H1 (cell line): ENCODE measurements at regions not wholly inside any gene's neighbourhood (a gene's known extent, or its start where the extent isn't known, plus 50 kb on each side); places are given as distances from the start of the nearest gene placed in this dataset.

ENCODE experiments used
- BRCA1 ChIP-seq: IDR thresholded peaks from 2 replicates; pipeline ENCODE4 v1.6.1; 2012; ENCODE audit warnings: low read depth, low read length, improper control_type of control experiment
- CTBP2 ChIP-seq: IDR thresholded peaks from 2 replicates; pipeline ENCODE4 v1.7.0; 2011; ENCODE audit warnings: borderline replicate concordance, mild to moderate bottlenecking, moderate library complexity, mixed read lengths, low read length; ENCODE audit not compliant: insufficient read depth, insufficient read length
- JUND ChIP-seq: IDR thresholded peaks from 2 replicates; pipeline ENCODE4 v1.6.1; 2011; ENCODE audit warnings: mild to moderate bottlenecking, improper control_type of control experiment, low read length
- SIN3A ChIP-seq, 2 experiments: IDR thresholded peaks in 1 of 2; conservative IDR thresholded peaks in 1 of 2; 2 replicates each; pipeline ENCODE4 v1.6.1; 2011 to 2012; ENCODE audit warnings: low read length in 2 of 2, improper control_type of control experiment in 1 of 2, low read depth in 1 of 2, mild to moderate bottlenecking in 1 of 2
- SP1 ChIP-seq: IDR thresholded peaks from 2 replicates; pipeline ENCODE4 v1.6.1; 2011; ENCODE audit warnings: low read depth, low read length
- YY1 ChIP-seq: IDR thresholded peaks from 2 replicates; pipeline ENCODE4 v1.6.1; 2011; ENCODE audit warnings: low read depth, mild to moderate bottlenecking, low read length
- TF ChIP-seq, protein P1 (sequence below): fragments of 300-600 bp; sonication (generic); IDR thresholded peaks from 2 replicates; pipeline ENCODE4 v1.7.1; 2012; ENCODE audit warnings: low read length, moderate library complexity, mild to moderate bottlenecking, inconsistent platforms; ENCODE audit not compliant: insufficient replicate concordance

DNA sequence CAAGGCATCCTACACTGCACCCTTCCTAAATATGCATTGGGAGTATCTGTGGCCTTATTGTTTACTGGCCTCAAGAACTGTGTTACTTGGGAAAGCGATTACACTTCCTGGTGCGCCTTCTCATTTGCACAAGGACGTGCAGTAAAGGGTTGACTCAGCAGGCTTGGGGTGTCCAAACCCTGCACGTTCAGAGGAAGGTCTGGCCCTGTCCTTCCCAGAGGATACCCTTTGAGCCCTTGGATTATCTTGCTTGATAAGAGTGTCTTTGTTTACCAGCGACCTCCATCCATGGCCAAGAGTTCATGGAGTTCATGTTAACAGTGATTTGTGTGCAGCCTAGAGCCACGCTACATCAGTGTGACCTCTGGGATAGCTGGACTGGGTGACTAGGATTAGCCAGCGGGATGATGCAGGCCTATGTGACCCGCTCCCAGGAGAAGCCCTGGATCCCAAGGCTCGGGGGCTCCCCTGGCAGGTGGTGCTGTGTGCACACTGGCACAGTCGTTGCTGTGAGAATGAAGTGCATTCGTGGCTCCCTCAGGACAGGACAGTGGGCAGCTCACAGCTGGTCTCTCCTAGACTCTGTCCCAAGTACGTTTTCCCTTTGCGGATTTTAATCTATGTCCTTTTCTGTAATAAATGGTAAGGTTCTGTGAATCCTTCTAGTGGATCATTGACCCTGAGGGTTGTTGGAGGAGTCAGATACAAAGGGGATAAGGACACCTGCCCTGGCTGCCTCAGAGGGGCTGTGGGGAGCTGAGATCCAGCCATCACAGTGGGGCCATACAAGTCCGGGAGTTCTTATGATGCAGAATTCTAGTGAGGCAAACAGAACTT, 73.5 kb downstream of the TTLL2 start (continued):
- TF ChIP-seq SIN3A (conservative IDR thresholded peaks at IDR 0.05 in 1 of 2, IDR thresholded peaks at IDR 0.05 in 1 of 2; ENCODE audit: low read depth in 1 of 2, low read length in 2 of 2) (no peak), YY1 (no peak), BRCA1 (no peak), SP1 (no peak), CTBP2 (no peak), JUND (no peak)
- TF ChIP-seq, protein P1, sequence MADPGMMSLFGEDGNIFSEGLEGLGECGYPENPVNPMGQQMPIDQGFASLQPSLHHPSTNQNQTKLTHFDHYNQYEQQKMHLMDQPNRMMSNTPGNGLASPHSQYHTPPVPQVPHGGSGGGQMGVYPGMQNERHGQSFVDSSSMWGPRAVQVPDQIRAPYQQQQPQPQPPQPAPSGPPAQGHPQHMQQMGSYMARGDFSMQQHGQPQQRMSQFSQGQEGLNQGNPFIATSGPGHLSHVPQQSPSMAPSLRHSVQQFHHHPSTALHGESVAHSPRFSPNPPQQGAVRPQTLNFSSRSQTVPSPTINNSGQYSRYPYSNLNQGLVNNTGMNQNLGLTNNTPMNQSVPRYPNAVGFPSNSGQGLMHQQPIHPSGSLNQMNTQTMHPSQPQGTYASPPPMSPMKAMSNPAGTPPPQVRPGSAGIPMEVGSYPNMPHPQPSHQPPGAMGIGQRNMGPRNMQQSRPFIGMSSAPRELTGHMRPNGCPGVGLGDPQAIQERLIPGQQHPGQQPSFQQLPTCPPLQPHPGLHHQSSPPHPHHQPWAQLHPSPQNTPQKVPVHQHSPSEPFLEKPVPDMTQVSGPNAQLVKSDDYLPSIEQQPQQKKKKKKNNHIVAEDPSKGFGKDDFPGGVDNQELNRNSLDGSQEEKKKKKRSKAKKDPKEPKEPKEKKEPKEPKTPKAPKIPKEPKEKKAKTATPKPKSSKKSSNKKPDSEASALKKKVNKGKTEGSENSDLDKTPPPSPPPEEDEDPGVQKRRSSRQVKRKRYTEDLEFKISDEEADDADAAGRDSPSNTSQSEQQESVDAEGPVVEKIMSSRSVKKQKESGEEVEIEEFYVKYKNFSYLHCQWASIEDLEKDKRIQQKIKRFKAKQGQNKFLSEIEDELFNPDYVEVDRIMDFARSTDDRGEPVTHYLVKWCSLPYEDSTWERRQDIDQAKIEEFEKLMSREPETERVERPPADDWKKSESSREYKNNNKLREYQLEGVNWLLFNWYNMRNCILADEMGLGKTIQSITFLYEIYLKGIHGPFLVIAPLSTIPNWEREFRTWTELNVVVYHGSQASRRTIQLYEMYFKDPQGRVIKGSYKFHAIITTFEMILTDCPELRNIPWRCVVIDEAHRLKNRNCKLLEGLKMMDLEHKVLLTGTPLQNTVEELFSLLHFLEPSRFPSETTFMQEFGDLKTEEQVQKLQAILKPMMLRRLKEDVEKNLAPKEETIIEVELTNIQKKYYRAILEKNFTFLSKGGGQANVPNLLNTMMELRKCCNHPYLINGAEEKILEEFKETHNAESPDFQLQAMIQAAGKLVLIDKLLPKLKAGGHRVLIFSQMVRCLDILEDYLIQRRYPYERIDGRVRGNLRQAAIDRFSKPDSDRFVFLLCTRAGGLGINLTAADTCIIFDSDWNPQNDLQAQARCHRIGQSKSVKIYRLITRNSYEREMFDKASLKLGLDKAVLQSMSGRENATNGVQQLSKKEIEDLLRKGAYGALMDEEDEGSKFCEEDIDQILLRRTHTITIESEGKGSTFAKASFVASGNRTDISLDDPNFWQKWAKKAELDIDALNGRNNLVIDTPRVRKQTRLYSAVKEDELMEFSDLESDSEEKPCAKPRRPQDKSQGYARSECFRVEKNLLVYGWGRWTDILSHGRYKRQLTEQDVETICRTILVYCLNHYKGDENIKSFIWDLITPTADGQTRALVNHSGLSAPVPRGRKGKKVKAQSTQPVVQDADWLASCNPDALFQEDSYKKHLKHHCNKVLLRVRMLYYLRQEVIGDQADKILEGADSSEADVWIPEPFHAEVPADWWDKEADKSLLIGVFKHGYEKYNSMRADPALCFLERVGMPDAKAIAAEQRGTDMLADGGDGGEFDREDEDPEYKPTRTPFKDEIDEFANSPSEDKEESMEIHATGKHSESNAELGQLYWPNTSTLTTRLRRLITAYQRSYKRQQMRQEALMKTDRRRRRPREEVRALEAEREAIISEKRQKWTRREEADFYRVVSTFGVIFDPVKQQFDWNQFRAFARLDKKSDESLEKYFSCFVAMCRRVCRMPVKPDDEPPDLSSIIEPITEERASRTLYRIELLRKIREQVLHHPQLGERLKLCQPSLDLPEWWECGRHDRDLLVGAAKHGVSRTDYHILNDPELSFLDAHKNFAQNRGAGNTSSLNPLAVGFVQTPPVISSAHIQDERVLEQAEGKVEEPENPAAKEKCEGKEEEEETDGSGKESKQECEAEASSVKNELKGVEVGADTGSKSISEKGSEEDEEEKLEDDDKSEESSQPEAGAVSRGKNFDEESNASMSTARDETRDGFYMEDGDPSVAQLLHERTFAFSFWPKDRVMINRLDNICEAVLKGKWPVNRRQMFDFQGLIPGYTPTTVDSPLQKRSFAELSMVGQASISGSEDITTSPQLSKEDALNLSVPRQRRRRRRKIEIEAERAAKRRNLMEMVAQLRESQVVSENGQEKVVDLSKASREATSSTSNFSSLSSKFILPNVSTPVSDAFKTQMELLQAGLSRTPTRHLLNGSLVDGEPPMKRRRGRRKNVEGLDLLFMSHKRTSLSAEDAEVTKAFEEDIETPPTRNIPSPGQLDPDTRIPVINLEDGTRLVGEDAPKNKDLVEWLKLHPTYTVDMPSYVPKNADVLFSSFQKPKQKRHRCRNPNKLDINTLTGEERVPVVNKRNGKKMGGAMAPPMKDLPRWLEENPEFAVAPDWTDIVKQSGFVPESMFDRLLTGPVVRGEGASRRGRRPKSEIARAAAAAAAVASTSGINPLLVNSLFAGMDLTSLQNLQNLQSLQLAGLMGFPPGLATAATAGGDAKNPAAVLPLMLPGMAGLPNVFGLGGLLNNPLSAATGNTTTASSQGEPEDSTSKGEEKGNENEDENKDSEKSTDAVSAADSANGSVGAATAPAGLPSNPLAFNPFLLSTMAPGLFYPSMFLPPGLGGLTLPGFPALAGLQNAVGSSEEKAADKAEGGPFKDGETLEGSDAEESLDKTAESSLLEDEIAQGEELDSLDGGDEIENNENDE: no peak
